Ishikawa (cell line): ENCODE measurements at regions not wholly inside any gene's neighbourhood (a gene's known extent, or its start where the extent isn't known, plus 50 kb on each side); places are given as distances from the start of the nearest gene placed in this dataset.

Source experiments
- CEBPB ChIP-seq: IDR thresholded peaks from 2 replicates; pipeline ENCODE4 v1.6.1; 2012
- CREB1 ChIP-seq: IDR thresholded peaks from 2 replicates; pipeline ENCODE4 v1.6.1; 2012; ENCODE audit warnings: low read depth
- EGR1 ChIP-seq: IDR thresholded peaks from 2 replicates; pipeline ENCODE4 v1.6.1; 2012
- EP300 ChIP-seq: IDR thresholded peaks from 2 replicates; pipeline ENCODE4 v1.6.1; 2012; ENCODE audit warnings: borderline replicate concordance
- FOXM1 ChIP-seq: IDR thresholded peaks from 2 replicates; pipeline ENCODE4 v1.6.1; 2012; ENCODE audit warnings: low read depth, borderline replicate concordance
- NFIC ChIP-seq: IDR thresholded peaks from 2 replicates; pipeline ENCODE4 v1.6.1; 2012
- RAD21 ChIP-seq: IDR thresholded peaks from 2 replicates; pipeline ENCODE4 v1.6.1; 2012; ENCODE audit warnings: low read depth
- TAF1 ChIP-seq: IDR thresholded peaks from 2 replicates; pipeline ENCODE4 v1.6.1; 2012; ENCODE audit warnings: low read depth, mild to moderate bottlenecking
- TCF12 ChIP-seq: IDR thresholded peaks from 2 replicates; pipeline ENCODE4 v1.6.1; 2012; ENCODE audit warnings: low read depth
- TEAD4 ChIP-seq: IDR thresholded peaks from 2 replicates; pipeline ENCODE4 v1.6.1; 2012
- YY1 ChIP-seq: IDR thresholded peaks from 2 replicates; pipeline ENCODE4 v1.6.1; 2012; ENCODE audit warnings: low read depth
- ZBTB7A ChIP-seq: IDR thresholded peaks from 2 replicates; pipeline ENCODE4 v1.6.1; 2012; ENCODE audit warnings: low read depth
- TF ChIP-seq, protein P1 (sequence below): IDR thresholded peaks from 2 replicates; pipeline ENCODE4 v1.6.1; 2012; ENCODE audit warnings: low read depth, mild to moderate bottlenecking
- TF ChIP-seq, protein P2 (sequence below): IDR thresholded peaks from 2 replicates; pipeline ENCODE4 v1.6.1; 2012
- TF ChIP-seq, protein P3 (sequence below): IDR thresholded peaks from 2 replicates; pipeline ENCODE4 v1.6.1; 2012

- TF ChIP-seq, protein P1, sequence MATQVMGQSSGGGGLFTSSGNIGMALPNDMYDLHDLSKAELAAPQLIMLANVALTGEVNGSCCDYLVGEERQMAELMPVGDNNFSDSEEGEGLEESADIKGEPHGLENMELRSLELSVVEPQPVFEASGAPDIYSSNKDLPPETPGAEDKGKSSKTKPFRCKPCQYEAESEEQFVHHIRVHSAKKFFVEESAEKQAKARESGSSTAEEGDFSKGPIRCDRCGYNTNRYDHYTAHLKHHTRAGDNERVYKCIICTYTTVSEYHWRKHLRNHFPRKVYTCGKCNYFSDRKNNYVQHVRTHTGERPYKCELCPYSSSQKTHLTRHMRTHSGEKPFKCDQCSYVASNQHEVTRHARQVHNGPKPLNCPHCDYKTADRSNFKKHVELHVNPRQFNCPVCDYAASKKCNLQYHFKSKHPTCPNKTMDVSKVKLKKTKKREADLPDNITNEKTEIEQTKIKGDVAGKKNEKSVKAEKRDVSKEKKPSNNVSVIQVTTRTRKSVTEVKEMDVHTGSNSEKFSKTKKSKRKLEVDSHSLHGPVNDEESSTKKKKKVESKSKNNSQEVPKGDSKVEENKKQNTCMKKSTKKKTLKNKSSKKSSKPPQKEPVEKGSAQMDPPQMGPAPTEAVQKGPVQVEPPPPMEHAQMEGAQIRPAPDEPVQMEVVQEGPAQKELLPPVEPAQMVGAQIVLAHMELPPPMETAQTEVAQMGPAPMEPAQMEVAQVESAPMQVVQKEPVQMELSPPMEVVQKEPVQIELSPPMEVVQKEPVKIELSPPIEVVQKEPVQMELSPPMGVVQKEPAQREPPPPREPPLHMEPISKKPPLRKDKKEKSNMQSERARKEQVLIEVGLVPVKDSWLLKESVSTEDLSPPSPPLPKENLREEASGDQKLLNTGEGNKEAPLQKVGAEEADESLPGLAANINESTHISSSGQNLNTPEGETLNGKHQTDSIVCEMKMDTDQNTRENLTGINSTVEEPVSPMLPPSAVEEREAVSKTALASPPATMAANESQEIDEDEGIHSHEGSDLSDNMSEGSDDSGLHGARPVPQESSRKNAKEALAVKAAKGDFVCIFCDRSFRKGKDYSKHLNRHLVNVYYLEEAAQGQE, result no peak
- TF ChIP-seq FOXM1 (no peak), EP300 (no peak), ZBTB7A (no peak), YY1 (no peak), NFIC (no peak), RAD21 (no peak), TAF1 (no peak), CEBPB (no peak), CREB1 (no peak), TEAD4 (no peak)
- TF ChIP-seq, protein P2, sequence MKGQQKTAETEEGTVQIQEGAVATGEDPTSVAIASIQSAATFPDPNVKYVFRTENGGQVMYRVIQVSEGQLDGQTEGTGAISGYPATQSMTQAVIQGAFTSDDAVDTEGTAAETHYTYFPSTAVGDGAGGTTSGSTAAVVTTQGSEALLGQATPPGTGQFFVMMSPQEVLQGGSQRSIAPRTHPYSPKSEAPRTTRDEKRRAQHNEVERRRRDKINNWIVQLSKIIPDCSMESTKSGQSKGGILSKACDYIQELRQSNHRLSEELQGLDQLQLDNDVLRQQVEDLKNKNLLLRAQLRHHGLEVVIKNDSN, result no peak
Observed at GRCh38 chr6:126607289-126607688, 267.4 kb downstream of the CENPW start.

GRCh38 chr6:126608681-126609080 lies 268.8 kb downstream of the CENPW start:
- TF ChIP-seq NFIC (no peak), TEAD4 (no peak)
- TF ChIP-seq, protein P3, sequence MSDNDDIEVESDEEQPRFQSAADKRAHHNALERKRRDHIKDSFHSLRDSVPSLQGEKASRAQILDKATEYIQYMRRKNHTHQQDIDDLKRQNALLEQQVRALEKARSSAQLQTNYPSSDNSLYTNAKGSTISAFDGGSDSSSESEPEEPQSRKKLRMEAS, result no peak

GRCh38 chr6:126614642-126615504 lies 275.0 kb downstream of the CENPW start:
- TF ChIP-seq YY1 (no peak), ZBTB7A (no peak), EP300 (no peak), TCF12 (no peak), CREB1 (no peak), CEBPB (no peak), TAF1 (no peak), TEAD4 (no peak), EGR1 (no peak), FOXM1 (no peak), RAD21 (no peak), NFIC (no peak)
- TF ChIP-seq, protein P1, result no peak
- TF ChIP-seq, protein P3, result no peak
- TF ChIP-seq, protein P2, result no peak

- TF ChIP-seq, protein P3, result no peak
- TF ChIP-seq EGR1, result no peak
- no peak for TF ChIP-seq FOXM1
- no peak for TF ChIP-seq TEAD4
- no peak for TF ChIP-seq RAD21
- TF ChIP-seq TAF1, result no peak
- TF ChIP-seq EP300, result no peak
- TF ChIP-seq, protein P1, result no peak
- TF ChIP-seq TCF12, result no peak
- no peak for TF ChIP-seq CEBPB
- TF ChIP-seq YY1, result no peak
- TF ChIP-seq CREB1, result no peak
- TF ChIP-seq NFIC, result no peak
- TF ChIP-seq, protein P2, result no peak
- TF ChIP-seq ZBTB7A, result no peak
Observed at GRCh38 chr6:126616866-126617265, 277.0 kb downstream of the CENPW start.
